SH-SY5Y (cell line): ENCODE measurements at regions not wholly inside any gene's neighbourhood (a gene's known extent, or its start where the extent isn't known, plus 50 kb on each side); places are given as distances from the start of the nearest gene placed in this dataset.

ENCODE experiments used
- GATA2 ChIP-seq: IDR thresholded peaks from 2 replicates; pipeline ENCODE4 v1.6.1; 2011; ENCODE audit warnings: mild to moderate bottlenecking, low read depth, low read length
- GATA3 ChIP-seq: IDR thresholded peaks from 2 replicates; pipeline ENCODE4 v1.6.1; 2011; ENCODE audit warnings: low read depth, mild to moderate bottlenecking, low read length, moderate library complexity

GRCh38 chr20:24790746-24791283, 158.3 kb upstream of the CST7 start:
- no peak for TF ChIP-seq GATA2
- TF ChIP-seq GATA3 = no peak
